Tibial nerve (tissue), 4 donors: ENCODE measurements at regions not wholly inside any gene's neighbourhood (a gene's known extent, or its start where the extent isn't known, plus 50 kb on each side); places are given as distances from the start of the nearest gene placed in this dataset.

Experiments used
- EP300 ChIP-seq, 2 donors: sonication (generic); formaldehyde crosslinking; IDR thresholded peaks; one replicate each; pipeline ENCODE4 v1.6.1; 2017; ENCODE audit warnings: antibody characterized with exemption in 2 of 2, mild to moderate bottlenecking in 1 of 2
- POLR2A ChIP-seq, 2 donors: fragments of 450-650 bp; IDR thresholded peaks; one replicate each; pipeline ENCODE4 v1.6.1; 2017; ENCODE audit warnings: antibody characterized with exemption in 2 of 2, mild to moderate bottlenecking in 2 of 2, moderate library complexity in 2 of 2
- TF ChIP-seq, protein P1 (sequence below), 5 experiments: fragments of 200-600 bp in 3 of 5; fragments of 450-650 bp in 2 of 5; sonication (generic) in 3 of 5; IDR thresholded peaks; one replicate each; pipeline ENCODE4 v1.5.1; 2016 to 2019; ENCODE audit warnings: antibody characterized with exemption in 5 of 5, mild to moderate bottlenecking in 3 of 5, moderate library complexity in 2 of 5

DNA sequence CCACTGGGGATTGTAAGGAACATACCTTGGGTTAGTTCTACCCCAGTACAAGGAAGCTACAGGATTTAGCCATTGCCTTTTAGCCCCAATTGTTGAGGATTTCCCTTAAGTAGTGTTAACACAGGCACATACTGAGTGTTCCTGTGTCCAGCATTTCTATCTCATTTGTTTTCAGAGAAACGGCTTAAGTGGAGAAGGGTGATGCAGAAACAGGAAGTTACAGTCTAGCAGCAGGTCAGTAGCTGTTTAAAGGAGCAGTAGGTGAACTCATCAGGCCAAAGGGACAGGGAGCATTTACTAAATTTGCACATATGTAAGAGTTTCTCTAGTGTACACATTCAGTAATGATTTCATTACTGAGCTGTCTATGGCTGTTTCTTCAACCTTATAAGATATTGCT, 644.2 kb upstream of the GJE1 start:
- TF ChIP-seq, protein P1, sequence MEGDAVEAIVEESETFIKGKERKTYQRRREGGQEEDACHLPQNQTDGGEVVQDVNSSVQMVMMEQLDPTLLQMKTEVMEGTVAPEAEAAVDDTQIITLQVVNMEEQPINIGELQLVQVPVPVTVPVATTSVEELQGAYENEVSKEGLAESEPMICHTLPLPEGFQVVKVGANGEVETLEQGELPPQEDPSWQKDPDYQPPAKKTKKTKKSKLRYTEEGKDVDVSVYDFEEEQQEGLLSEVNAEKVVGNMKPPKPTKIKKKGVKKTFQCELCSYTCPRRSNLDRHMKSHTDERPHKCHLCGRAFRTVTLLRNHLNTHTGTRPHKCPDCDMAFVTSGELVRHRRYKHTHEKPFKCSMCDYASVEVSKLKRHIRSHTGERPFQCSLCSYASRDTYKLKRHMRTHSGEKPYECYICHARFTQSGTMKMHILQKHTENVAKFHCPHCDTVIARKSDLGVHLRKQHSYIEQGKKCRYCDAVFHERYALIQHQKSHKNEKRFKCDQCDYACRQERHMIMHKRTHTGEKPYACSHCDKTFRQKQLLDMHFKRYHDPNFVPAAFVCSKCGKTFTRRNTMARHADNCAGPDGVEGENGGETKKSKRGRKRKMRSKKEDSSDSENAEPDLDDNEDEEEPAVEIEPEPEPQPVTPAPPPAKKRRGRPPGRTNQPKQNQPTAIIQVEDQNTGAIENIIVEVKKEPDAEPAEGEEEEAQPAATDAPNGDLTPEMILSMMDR (IDR thresholded peaks at IDR 0.05), result no peak
- TF ChIP-seq EP300 (IDR thresholded peaks at IDR 0.05), result no peak
- TF ChIP-seq POLR2A (IDR thresholded peaks at IDR 0.05), result no peak
